Coronary artery (tissue), 2 donors: ENCODE measurements at regions not wholly inside any gene's neighbourhood (a gene's known extent, or its start where the extent isn't known, plus 50 kb on each side); places are given as distances from the start of the nearest gene placed in this dataset.

Experiments
- DNase-seq: peaks from one replicate; pipeline ENCODE4 v3.0.0-alpha.2; 2017; ENCODE audit warnings: low spot score
- H3K27ac ChIP-seq, 2 donors: fragments of 200-600 bp; sonication (generic); one replicate each; pipeline ENCODE4 v1.5.1; 2016 to 2019
- H3K4me3 ChIP-seq: fragments of 200-600 bp; sonication (generic); 2 replicates; pipeline ENCODE4 v1.5.1; 2016; ENCODE audit warnings: mild to moderate bottlenecking, moderate library complexity
- TF ChIP-seq, protein P1 (sequence below): fragments of 200-600 bp; sonication (generic); IDR thresholded peaks from one replicate; pipeline ENCODE4 v1.5.1; 2019; ENCODE audit warnings: antibody characterized with exemption

GRCh38 chr20:61185841-61186601 is 66.0 kb upstream of the CDH4 start:
- no peak overlapping the region for H3K27ac ChIP-seq
- no peak for DNase-seq
- TF ChIP-seq, protein P1, sequence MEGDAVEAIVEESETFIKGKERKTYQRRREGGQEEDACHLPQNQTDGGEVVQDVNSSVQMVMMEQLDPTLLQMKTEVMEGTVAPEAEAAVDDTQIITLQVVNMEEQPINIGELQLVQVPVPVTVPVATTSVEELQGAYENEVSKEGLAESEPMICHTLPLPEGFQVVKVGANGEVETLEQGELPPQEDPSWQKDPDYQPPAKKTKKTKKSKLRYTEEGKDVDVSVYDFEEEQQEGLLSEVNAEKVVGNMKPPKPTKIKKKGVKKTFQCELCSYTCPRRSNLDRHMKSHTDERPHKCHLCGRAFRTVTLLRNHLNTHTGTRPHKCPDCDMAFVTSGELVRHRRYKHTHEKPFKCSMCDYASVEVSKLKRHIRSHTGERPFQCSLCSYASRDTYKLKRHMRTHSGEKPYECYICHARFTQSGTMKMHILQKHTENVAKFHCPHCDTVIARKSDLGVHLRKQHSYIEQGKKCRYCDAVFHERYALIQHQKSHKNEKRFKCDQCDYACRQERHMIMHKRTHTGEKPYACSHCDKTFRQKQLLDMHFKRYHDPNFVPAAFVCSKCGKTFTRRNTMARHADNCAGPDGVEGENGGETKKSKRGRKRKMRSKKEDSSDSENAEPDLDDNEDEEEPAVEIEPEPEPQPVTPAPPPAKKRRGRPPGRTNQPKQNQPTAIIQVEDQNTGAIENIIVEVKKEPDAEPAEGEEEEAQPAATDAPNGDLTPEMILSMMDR = no peak
- no peak overlapping the region for H3K4me3 ChIP-seq

GRCh38 chr20:61186771-61187472 is 65.1 kb upstream of the CDH4 start:
- no peak overlapping the region for H3K27ac ChIP-seq
- DNase-seq = no peak
- TF ChIP-seq, protein P1 = no peak

DNA sequence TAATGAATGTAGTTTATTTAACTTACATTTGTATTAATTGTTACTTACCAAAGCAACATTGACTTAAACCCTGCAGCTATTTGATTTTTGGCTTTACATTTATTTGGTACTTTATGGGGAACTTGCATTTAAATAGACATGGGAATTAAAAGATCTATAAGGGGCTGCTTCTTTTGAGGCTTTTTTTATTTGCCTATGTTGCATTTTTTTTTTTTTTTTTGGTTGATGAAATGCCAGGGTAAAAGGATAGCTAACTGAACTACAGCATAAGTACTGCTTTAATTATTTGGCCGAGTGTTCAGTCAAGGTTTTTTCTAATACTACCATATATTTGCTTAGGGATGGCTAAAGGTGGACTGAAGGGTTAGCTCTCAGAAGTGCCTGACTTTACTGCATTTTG is 62.5 kb upstream of the CDH4 start:
- TF ChIP-seq, protein P1 = no peak
- Histone ChIP-seq H3K4me3 (no peak overlapping the region), H3K27ac (no peak overlapping the region)
- DNase-seq = no peak

More at GRCh38 chr20:61186771-61187472, 65.1 kb upstream of the CDH4 start:
- H3K4me3 ChIP-seq = no peak overlapping the region

DNA sequence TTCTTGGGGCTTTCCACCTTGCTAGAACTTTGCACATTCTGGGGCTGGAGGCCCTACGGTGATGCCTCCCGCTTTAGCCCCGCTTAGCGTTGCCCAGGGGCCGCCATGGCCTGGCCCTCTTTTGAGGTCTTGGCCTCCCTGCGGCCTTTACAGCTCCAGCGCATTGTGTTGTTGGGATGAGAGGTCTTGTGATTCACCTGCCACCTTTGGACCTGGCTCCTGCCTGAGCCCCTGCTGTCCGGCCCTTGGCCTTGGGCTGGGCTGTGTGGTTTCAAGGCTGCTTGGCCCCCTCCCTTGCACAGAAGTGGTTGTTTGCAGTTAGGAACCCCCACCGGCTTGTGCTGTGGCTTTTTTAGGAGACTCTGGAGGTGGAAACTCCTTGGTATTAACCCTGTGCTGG is 61.0 kb upstream of the CDH4 start:
- Histone ChIP-seq H3K27ac (no peak overlapping the region), H3K4me3 (no peak overlapping the region)
- TF ChIP-seq, protein P1 = no peak
- no peak for DNase-seq

DNA sequence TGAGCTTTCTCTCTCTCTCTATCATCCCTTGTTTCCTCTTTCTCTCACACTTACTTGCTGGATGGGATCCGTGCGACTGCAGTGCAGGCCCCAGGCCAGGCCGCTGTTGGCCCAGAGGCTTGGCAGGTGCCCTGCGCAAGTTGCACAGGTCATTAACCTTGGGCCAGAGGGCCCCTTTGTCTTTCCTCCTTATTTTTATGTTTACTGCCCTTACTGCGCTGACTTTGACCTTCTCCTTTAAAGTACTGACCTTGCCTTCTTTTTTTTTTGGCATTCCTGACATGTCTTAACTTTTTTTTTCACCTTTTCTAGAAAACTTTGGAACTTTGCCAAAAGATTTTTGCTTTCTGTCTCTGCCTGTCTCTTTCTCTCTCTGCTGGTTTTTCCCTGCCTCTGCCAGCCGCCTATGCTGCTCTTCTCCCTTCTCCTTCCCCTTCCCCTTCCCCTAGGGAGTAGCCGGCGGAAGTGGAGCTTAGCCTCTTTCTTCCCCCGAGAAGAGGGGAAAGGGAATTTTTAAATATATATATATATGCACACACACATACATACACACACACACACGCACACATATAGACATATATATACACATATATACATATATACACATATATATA is 59.6 kb upstream of the CDH4 start:
- TF ChIP-seq, protein P1 = no peak
- H3K4me3 ChIP-seq = no peak overlapping the region
- no peak overlapping the region for H3K27ac ChIP-seq
- no peak for DNase-seq

GRCh38 chr20:61193164-61193563 is 58.9 kb upstream of the CDH4 start:
- TF ChIP-seq, protein P1 = no peak
- Histone ChIP-seq H3K27ac (no peak overlapping the region), H3K4me3 (no peak overlapping the region)
- DNase-seq = no peak
